ENCODE measurements at regions not wholly inside any gene's neighbourhood (a gene's known extent, or its start where the extent isn't known, plus 50 kb on each side); places are given as distances from the start of the nearest gene placed in this dataset.

DNA sequence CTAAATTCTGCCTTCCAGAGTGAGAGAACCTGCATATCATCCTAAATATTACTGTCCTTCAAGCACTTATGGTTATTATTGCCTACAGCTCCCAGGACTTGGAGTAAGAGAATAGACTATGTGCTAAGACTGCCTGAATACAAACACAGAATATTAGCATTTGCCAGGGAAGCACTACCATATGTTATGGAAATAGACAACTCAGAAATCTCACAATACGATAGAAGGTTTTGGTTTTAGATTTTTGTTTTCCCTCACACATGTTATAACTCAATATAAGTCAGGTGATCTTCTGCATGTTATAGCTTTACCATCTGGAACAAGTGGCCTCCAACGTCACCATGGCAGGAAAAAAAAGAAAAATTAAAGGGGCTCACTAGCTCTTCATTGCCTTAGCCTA, 413.9 kb downstream of the LRRIQ3 start:
- no peak overlapping the region for H3K27ac ChIP-seq
- H3K27me3 ChIP-seq, result no peaks in the 10 kb centered on the region
- WGBS, 2 donors, result 72 to 82% methylated on average over 2 of the region's 2 CpGs
- H3K4me3 ChIP-seq, result no peak overlapping the region
- DNase-seq (no peak), ATAC-seq (no peak)
- TF ChIP-seq, protein P1, sequence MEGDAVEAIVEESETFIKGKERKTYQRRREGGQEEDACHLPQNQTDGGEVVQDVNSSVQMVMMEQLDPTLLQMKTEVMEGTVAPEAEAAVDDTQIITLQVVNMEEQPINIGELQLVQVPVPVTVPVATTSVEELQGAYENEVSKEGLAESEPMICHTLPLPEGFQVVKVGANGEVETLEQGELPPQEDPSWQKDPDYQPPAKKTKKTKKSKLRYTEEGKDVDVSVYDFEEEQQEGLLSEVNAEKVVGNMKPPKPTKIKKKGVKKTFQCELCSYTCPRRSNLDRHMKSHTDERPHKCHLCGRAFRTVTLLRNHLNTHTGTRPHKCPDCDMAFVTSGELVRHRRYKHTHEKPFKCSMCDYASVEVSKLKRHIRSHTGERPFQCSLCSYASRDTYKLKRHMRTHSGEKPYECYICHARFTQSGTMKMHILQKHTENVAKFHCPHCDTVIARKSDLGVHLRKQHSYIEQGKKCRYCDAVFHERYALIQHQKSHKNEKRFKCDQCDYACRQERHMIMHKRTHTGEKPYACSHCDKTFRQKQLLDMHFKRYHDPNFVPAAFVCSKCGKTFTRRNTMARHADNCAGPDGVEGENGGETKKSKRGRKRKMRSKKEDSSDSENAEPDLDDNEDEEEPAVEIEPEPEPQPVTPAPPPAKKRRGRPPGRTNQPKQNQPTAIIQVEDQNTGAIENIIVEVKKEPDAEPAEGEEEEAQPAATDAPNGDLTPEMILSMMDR (IDR thresholded peaks at IDR 0.05), result no peak
- H3K4me1 ChIP-seq, result no peaks in the 10 kb centered on the region
- H3K9me3 ChIP-seq, result peaks cover 0 to 8% (median 0%) of the 10 kb centered on the region in 11 donors
- no peaks in the 10 kb centered on the region for H3K36me3 ChIP-seq
- intact Hi-C loops (cut with DNase I), result no loop called here

DNA sequence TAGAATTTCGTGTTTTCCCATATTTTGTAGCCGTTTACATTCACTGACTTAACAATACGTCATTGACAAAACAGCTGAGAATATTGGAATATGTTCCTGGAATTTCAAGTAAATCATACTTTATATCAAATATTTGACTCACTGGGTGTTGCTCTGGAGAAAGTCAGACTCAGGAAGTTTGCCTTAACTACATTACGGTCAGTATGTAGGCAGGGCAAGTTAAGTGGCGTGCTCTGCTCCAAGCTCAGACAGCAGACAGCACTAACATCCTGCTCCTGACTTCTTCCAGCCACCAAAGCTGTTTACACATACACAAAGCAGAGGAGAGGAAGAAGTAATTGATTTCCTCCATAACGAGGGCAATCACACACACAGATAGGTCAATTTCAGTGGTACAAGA, 414.6 kb downstream of the LRRIQ3 start:
- 67 to 79% methylated on average over 6 of the region's 6 CpGs for WGBS, 2 donors
- H3K27ac ChIP-seq, result no peak overlapping the region
- ATAC-seq (no peak), DNase-seq (no peak)
- peaks cover 0 to 8% (median 0%) of the 10 kb centered on the region in 11 donors for H3K9me3 ChIP-seq
- H3K36me3 ChIP-seq, result no peaks in the 10 kb centered on the region
- intact Hi-C loops (cut with DNase I), result no loop called here
- H3K4me1 ChIP-seq, result no peaks in the 10 kb centered on the region
- TF ChIP-seq, protein P1 (IDR thresholded peaks at IDR 0.05), result no peak
- no peaks in the 10 kb centered on the region for H3K27me3 ChIP-seq
- H3K4me3 ChIP-seq, result no peak overlapping the region

DNA sequence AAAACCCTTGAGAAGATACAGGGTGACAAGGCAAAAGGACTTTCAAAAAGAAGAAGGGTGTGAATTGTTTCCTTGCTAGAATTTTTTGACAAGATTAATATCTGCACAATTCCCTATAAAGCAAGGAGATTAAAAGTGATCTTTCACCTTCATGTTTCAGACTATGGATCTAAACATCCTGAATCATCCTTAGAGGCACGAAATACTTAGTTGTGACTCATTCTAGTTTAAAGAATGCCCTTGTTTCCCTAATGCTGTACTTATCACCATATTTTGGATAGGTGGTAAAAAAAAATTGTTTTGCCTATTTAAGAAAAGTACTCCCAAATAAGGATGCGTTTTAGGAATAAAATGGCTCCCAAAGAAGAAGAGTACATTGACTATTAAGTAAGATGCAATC, 415.1 kb downstream of the LRRIQ3 start:
- Histone ChIP-seq H3K9me3 (peaks cover 0 to 8% (median 0%) of the 10 kb centered on the region in 11 donors), H3K36me3 (no peaks in the 10 kb centered on the region), H3K4me1 (no peaks in the 10 kb centered on the region), H3K4me3 (no peak overlapping the region), H3K27me3 (no peaks in the 10 kb centered on the region), H3K27ac (no peak overlapping the region)
- 72 to 79% methylated on average over 2 of the region's 2 CpGs for WGBS, 2 donors
- ATAC-seq (no peak), DNase-seq (no peak)
- intact Hi-C loops (cut with DNase I), result no loop called here
- TF ChIP-seq, protein P1 (IDR thresholded peaks at IDR 0.05), result no peak

DNA sequence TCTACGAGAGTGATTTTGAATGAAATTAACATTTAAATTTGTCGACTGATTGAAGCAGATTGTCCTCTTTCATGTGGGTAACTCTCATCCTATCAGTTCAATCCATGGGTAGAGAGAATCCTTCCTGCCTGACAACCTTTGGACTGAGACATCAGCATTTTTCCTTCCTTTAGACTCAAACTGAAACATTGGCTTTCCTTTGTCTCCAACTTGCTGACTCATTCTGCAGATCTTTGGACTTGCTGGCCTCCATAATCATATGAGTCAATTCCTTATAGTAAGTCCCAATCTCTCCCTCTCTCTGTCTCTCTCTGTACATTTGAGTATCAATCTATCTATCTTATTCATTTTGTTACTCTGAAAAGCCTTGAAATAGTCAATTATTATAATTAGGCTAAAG, 416.7 kb downstream of the LRRIQ3 start:
- TF ChIP-seq, protein P1 (IDR thresholded peaks at IDR 0.05), result no peak
- intact Hi-C loops (cut with DNase I), result no loop called here
- no peak for ATAC-seq
- no peaks in the 10 kb centered on the region for H3K27me3 ChIP-seq
- H3K36me3 ChIP-seq, result no peaks in the 10 kb centered on the region
- no peak overlapping the region for H3K27ac ChIP-seq
- DNase-seq, result no peak
- H3K4me1 ChIP-seq, result no peaks in the 10 kb centered on the region
- WGBS, 2 donors, result 83 to 86% methylated on average over 2 of the region's 2 CpGs
- no peak overlapping the region for H3K4me3 ChIP-seq
- H3K9me3 ChIP-seq, result peaks cover 0 to 5% (median 0%) of the 10 kb centered on the region in 11 donors

DNA sequence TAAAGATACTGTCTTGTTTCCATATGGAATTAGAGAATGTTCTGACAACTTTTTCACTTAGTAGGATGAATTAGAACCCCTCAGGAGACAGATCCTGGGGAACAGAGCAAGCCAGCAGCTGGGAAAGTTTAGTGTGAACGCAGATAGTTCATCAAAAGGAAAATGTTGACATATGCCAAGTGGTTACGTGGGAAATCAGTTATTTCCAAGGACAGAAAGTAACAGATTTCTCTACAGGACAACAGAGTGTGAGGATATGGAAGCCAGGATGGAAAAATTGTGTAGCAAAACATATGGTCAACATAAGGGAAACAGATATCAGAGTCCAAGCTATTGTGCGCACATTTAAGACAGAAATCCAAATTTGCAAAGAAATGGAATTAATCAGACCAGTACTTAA, 419.5 kb downstream of the LRRIQ3 start:
- DNase-seq (no peak), ATAC-seq (no peak)
- Histone ChIP-seq H3K36me3 (no peaks in the 10 kb centered on the region), H3K27me3 (no peaks in the 10 kb centered on the region), H3K4me3 (no peak overlapping the region), H3K4me1 (no peaks in the 10 kb centered on the region), H3K9me3 (no peaks in the 10 kb centered on the region), H3K27ac (no peak overlapping the region)
- whole genome bisulfite sequencing, 2 donors, result 50 to 60% methylated on average over 3 of the region's 3 CpGs
- intact Hi-C loops (cut with DNase I), result no loop called here
- TF ChIP-seq, protein P1 (IDR thresholded peaks at IDR 0.05), result no peak
